OCI-LY1 (cell line): ENCODE measurements at regions not wholly inside any gene's neighbourhood (a gene's known extent, or its start where the extent isn't known, plus 50 kb on each side); places are given as distances from the start of the nearest gene placed in this dataset.

Experiments used
- EZH2 ChIP-seq: fragments of 200-600 bp; sonication (generic), shearing (Covaris generic); IDR thresholded peaks from 2 replicates; pipeline ENCODE4 v1.8.0; 2017; ENCODE audit warnings: borderline replicate concordance, mixed run types, mild to moderate bottlenecking, antibody characterized with exemption, low read length, moderate library complexity, mixed read lengths
- TF ChIP-seq, protein P1 (sequence below): fragments of 200-600 bp; sonication (generic), shearing (Covaris generic); IDR thresholded peaks from 2 replicates; pipeline ENCODE4 v1.5.1; 2017; ENCODE audit warnings: mild to moderate bottlenecking, antibody characterized with exemption, low read length, moderate library complexity, mixed read lengths

- TF ChIP-seq, protein P1, sequence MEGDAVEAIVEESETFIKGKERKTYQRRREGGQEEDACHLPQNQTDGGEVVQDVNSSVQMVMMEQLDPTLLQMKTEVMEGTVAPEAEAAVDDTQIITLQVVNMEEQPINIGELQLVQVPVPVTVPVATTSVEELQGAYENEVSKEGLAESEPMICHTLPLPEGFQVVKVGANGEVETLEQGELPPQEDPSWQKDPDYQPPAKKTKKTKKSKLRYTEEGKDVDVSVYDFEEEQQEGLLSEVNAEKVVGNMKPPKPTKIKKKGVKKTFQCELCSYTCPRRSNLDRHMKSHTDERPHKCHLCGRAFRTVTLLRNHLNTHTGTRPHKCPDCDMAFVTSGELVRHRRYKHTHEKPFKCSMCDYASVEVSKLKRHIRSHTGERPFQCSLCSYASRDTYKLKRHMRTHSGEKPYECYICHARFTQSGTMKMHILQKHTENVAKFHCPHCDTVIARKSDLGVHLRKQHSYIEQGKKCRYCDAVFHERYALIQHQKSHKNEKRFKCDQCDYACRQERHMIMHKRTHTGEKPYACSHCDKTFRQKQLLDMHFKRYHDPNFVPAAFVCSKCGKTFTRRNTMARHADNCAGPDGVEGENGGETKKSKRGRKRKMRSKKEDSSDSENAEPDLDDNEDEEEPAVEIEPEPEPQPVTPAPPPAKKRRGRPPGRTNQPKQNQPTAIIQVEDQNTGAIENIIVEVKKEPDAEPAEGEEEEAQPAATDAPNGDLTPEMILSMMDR, result no peak
- TF ChIP-seq EZH2, result no peak
These were observed 114.6 kb downstream of the ACTBL2 start for GRCh38 chr5:57368010-57368409.
